LNCaP clone FGC (cell line): ENCODE measurements at regions not wholly inside any gene's neighbourhood (a gene's known extent, or its start where the extent isn't known, plus 50 kb on each side); places are given as distances from the start of the nearest gene placed in this dataset.

ENCODE experiments used
- DNase-seq: peaks from one replicate; pipeline ENCODE4 v3.0.0-alpha.2; 2011; ENCODE audit warnings: low read depth
- H3K4me3 ChIP-seq: 2 replicates; pipeline ENCODE4 v1.5.1; 2011; ENCODE audit warnings: mild to moderate bottlenecking, low read depth, low read length, control low read depth
- TF ChIP-seq, protein P1 (sequence below): IDR thresholded peaks from 2 replicates; pipeline ENCODE4 v1.5.1; 2012; ENCODE audit warnings: mild to moderate bottlenecking; ENCODE audit not compliant: control insufficient read depth, insufficient read depth; ENCODE audit errors: extremely low read depth

DNA sequence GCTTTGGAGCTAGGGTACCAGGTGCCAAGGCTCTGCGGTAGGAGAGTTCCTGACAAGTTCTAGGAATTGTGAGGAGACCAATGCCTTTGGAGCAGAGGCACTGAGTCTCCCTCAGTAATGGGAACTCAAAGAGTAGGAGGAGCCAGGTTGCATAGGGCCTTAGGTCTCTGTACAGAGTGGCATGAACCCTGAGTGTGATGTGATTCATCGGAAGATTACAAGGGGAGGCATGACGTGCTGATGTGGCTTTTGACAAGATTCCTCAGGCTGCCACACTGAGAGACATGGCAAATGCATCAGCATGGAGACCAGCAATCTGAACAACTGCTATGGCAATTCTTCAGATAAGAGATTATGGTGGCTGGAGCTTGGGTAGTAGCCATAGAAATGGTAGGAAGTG, 94.6 kb upstream of the SLC44A3 start:
- DNase-seq: no peak
- TF ChIP-seq, protein P1, sequence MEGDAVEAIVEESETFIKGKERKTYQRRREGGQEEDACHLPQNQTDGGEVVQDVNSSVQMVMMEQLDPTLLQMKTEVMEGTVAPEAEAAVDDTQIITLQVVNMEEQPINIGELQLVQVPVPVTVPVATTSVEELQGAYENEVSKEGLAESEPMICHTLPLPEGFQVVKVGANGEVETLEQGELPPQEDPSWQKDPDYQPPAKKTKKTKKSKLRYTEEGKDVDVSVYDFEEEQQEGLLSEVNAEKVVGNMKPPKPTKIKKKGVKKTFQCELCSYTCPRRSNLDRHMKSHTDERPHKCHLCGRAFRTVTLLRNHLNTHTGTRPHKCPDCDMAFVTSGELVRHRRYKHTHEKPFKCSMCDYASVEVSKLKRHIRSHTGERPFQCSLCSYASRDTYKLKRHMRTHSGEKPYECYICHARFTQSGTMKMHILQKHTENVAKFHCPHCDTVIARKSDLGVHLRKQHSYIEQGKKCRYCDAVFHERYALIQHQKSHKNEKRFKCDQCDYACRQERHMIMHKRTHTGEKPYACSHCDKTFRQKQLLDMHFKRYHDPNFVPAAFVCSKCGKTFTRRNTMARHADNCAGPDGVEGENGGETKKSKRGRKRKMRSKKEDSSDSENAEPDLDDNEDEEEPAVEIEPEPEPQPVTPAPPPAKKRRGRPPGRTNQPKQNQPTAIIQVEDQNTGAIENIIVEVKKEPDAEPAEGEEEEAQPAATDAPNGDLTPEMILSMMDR: no peak
- no peak overlapping the region for H3K4me3 ChIP-seq

DNA sequence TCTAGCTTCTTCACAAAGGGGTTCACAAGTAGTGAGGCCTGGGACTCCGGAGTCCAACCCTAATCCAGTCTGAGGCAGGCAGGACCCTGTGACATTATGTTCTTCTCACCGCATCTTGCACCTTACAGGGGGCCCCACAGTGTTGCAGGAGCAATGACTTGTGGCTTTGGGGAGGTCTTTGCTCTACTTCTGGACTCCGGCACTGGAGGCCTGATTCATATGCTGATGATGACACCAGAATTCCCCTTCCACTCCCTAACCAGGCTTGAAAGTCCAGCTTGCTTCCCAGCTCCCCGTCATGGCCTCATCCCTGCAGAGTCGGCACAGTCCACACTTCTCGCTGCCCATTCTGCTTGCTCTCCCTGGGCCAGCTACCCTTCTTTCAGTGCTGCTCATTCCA, 96.3 kb upstream of the SLC44A3 start:
- no peak for DNase-seq
- no peak overlapping the region for H3K4me3 ChIP-seq
- TF ChIP-seq, protein P1: no peak

DNA sequence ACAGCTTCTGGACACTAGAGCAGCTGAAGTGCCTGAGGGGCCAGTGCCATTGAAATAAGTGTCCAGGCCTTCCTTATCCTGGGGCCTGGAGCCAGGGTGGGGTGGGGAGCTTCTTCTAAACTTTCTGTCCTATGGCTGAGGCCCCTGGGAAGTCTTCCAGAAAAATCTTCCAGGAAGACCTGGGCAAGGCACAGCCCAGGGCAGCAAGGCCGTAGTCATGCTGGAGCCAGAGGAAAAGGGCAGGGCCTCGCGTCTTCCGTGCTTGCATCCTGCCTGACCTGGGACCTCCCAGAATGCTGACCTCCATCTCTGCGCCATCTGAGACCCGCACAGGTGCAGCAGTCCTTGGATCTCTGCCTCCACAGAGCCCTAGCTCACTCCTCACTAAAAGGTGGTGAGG, 96.7 kb upstream of the SLC44A3 start:
- DNase-seq: no peak
- TF ChIP-seq, protein P1: no peak

DNA sequence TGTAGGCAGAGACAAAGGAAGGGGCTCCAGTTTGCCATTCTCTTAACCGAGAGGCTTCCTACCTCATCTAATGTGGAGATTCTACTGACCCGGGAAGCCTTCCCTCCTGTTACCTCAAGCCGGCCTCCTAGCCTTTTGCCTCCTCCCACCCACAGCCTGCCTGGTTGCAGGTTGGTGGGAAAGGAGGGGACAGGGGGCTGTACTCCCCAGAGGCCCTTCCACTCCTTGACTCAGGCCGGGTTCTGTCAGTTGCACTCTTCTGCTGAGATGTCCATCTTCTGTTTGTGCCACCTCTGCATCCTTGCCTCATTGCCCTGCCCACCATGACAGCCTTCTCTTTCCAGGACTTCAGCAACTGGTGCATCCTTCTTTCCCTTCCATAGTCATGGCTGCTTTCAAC, 98.0 kb upstream of the SLC44A3 start:
- H3K4me3 ChIP-seq: no peak overlapping the region
- DNase-seq: no peak
- TF ChIP-seq, protein P1: no peak

More for the DNA sequence above, 96.7 kb upstream of the SLC44A3 start:
- H3K4me3 ChIP-seq: no peak overlapping the region

DNA sequence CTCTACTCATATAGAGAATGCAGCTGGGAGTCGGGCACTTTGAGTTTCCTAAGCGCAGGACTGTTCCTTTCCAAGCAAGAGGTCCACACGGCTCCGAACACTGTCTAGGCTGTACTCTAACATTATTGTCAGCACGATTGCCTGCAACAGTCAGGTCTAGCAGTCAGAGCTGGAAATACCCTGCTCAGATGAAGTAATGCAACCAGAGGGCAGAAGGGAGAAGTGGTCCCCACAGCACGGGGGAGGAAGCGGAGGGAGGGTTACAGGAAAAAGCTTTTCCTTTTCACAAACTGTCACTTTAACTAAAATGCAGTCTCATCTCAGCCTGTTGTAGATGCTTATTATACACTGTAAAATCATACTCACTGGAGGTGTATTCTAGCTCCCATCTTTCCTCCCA, 98.9 kb upstream of the SLC44A3 start:
- TF ChIP-seq, protein P1: no peak
- no peak for DNase-seq
- no peak overlapping the region for H3K4me3 ChIP-seq

DNA sequence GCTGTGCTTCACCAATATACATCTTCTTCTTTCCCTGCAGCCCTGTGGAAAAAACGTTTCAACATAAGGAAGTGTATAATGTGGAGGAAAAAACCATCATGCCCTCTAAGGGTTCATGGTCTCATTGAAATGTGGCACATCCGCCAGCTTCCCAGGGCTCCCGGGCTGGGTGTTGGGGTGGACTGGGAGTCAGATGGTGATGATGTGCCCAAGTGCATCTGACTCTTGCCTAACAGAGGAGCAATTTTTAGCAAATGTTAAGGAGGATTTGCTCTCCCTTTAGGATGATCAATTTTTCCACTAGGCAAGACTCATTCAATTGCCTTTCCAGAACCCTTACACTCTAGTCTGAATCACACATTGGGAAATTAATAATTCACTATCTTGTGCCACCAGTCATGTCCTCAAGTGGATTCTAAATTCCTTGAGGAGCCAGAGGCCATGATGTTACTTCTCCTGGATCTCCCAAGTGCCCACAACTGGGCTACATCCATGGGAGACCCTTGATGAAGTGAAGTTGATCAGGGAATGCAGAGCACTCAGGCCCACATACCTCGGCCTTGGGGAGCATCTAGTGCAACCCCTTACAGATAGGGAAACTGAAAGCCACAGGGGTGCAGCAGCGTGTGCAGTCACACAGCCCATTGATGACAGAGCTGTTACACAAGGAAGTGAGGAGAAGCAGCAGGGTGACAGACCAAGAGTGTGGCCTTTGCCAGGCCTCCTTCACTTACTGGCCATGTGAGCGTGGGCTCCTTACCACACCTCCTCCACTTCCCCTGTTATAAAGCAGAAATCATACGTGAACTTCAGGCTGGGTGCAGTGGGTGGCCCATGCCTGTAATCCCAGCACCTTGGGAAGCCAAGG, 100.0 kb upstream of the SLC44A3 start:
- TF ChIP-seq, protein P1: no peak
- no peak overlapping the region for H3K4me3 ChIP-seq
- no peak for DNase-seq

DNA sequence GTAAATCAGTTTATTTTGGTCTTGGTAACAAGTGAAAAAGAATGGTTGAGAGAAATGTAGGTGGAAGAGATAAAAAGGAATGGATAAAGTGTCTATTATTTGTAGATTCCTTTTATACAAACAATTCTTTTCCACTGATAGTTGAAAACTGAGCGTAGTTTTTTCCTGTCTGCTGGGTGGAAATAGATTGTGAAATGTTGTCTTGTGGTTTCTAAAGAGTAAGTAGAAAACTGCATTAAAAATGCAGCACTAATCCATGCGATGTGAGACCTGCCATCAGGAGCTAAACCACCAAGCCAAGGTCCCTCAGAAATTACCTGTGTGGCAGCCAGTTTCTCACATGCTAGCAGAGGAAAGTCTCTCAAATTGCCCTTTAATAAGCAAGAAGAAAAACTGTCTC, 103.2 kb upstream of the SLC44A3 start:
- TF ChIP-seq, protein P1: no peak
- DNase-seq: no peak
- H3K4me3 ChIP-seq: no peak overlapping the region
